Cardiac fibroblast (primary cell): ENCODE measurements at regions not wholly inside any gene's neighbourhood (a gene's known extent, or its start where the extent isn't known, plus 50 kb on each side); places are given as distances from the start of the nearest gene placed in this dataset.

ENCODE experiments used
- DNase-seq, 2 donors: peaks; one replicate each; pipeline versions ENCODE4 v3.0.0 to v3.0.0-alpha.2; 2010; ENCODE audit warnings: low read depth in 2 of 2
- H3K4me3 ChIP-seq, 2 donors: replicated peaks in 1 of 2; 1 replicate in 1 of 2; 2 replicates in 1 of 2; pipeline ENCODE4 v1.5.1; 2011; ENCODE audit warnings: low read depth in 2 of 2, low read length in 2 of 2, mild to moderate bottlenecking in 2 of 2, moderate library complexity in 1 of 2
- CTCF ChIP-seq: IDR thresholded peaks from one replicate; pipeline ENCODE4 v1.5.1; 2011; ENCODE audit warnings: low read depth, mild to moderate bottlenecking, low read length, inconsistent platforms

GRCh38 chr3:140761076-140761639 lies 83.3 kb downstream of the TRIM42 start:
- no peak overlapping the region for H3K4me3 ChIP-seq
- no peak for DNase-seq
- no peak for TF ChIP-seq CTCF

GRCh38 chr3:140762746-140763145 lies 84.9 kb downstream of the TRIM42 start:
- H3K4me3 ChIP-seq, result no peak overlapping the region
- TF ChIP-seq CTCF, result no peak
- no peak for DNase-seq

GRCh38 chr3:140763532-140763931 lies 85.7 kb downstream of the TRIM42 start:
- DNase-seq, result no peak
- no peak overlapping the region for H3K4me3 ChIP-seq
- no peak for TF ChIP-seq CTCF

GRCh38 chr3:140765246-140765645 lies 87.4 kb downstream of the TRIM42 start:
- H3K4me3 ChIP-seq, result no peak overlapping the region
- no peak for TF ChIP-seq CTCF
- DNase-seq, result no peak

GRCh38 chr3:140766465-140766864 lies 88.6 kb downstream of the TRIM42 start:
- DNase-seq, result no peak
- no peak for TF ChIP-seq CTCF
- H3K4me3 ChIP-seq, result no peak overlapping the region

- H3K4me3 ChIP-seq, result no peak overlapping the region
- no peak for TF ChIP-seq CTCF
- no peak for DNase-seq
Observed at GRCh38 chr3:140767566-140767965, 89.7 kb downstream of the TRIM42 start.

GRCh38 chr3:140768941-140769340 lies 91.1 kb downstream of the TRIM42 start:
- no peak overlapping the region for H3K4me3 ChIP-seq
- DNase-seq, result no peak
- TF ChIP-seq CTCF, result no peak
